Esophagus squamous epithelium (tissue), 5 donors: ENCODE measurements at regions not wholly inside any gene's neighbourhood (a gene's known extent, or its start where the extent isn't known, plus 50 kb on each side); places are given as distances from the start of the nearest gene placed in this dataset.

Experiments used
- DNase-seq: peaks from one replicate; lab custom pipeline; 2025; lab: John Stamatoyannopoulos, UW
- H3K27ac ChIP-seq, 4 donors: fragments of 200-600 bp; sonication (generic); one replicate each; pipeline ENCODE4 v1.5.1; 2016 to 2019; ENCODE audit warnings: mild to moderate bottlenecking in 1 of 4
- H3K27me3 ChIP-seq, 4 donors: fragments of 200-600 bp; sonication (generic); 1 replicate in 3 of 4; 2 replicates in 1 of 4; pipeline versions ENCODE4 v1.5.1 to v1.6.0; 2017 to 2021; ENCODE audit warnings: antibody characterized with exemption in 1 of 4
- H3K36me3 ChIP-seq, 3 donors: fragments of 200-600 bp; sonication (generic); one replicate each; pipeline ENCODE4 v1.5.1; 2016 to 2019
- H3K4me1 ChIP-seq, 3 donors: fragments of 200-600 bp; sonication (generic); one replicate each; pipeline ENCODE4 v1.5.1; 2017 to 2019
- H3K4me3 ChIP-seq, 4 donors: fragments of 200-600 bp; sonication (generic); 1 replicate in 3 of 4; 2 replicates in 1 of 4; pipeline ENCODE4 v1.5.1; 2016 to 2019; ENCODE audit warnings: mild to moderate bottlenecking in 2 of 4, moderate library complexity in 1 of 4
- H3K9me3 ChIP-seq, 3 donors: fragments of 200-600 bp; sonication (generic); one replicate each; pipeline ENCODE4 v1.5.1; 2016 to 2019
- POLR2A ChIP-seq, 4 donors: fragments of 450-650 bp; IDR thresholded peaks; one replicate each; pipeline ENCODE4 v1.6.1; 2017; ENCODE audit warnings: antibody characterized with exemption in 4 of 4, mild to moderate bottlenecking in 4 of 4, moderate library complexity in 3 of 4
- WGBS, 2 donors: methylation state at CpG; one replicate each; pipeline ENCODE4 v1.1.5; 2018; 5-methylcytosine and 5-hydroxymethylcytosine counted together
- intact Hi-C: fragments of 100-400 bp; cut with DNase I; formaldehyde crosslinking; loops from one replicate; pipeline ENCODE4 v1.15.0; 2022
- TF ChIP-seq, protein P1 (sequence below), 6 experiments: fragments of 450-650 bp in 4 of 6; fragments of 200-600 bp in 2 of 6; sonication (generic) in 2 of 6; IDR thresholded peaks; one replicate each; pipeline ENCODE4 v1.5.1; 2016 to 2019; ENCODE audit warnings: antibody characterized with exemption in 6 of 6, mild to moderate bottlenecking in 4 of 6, moderate library complexity in 4 of 6
- donor health status: DM: yes; HTN: yes; CAD: no.

GRCh38 chr7:130947792-130948580, 214.0 kb upstream of the KLF14 start:
- TF ChIP-seq, protein P1, sequence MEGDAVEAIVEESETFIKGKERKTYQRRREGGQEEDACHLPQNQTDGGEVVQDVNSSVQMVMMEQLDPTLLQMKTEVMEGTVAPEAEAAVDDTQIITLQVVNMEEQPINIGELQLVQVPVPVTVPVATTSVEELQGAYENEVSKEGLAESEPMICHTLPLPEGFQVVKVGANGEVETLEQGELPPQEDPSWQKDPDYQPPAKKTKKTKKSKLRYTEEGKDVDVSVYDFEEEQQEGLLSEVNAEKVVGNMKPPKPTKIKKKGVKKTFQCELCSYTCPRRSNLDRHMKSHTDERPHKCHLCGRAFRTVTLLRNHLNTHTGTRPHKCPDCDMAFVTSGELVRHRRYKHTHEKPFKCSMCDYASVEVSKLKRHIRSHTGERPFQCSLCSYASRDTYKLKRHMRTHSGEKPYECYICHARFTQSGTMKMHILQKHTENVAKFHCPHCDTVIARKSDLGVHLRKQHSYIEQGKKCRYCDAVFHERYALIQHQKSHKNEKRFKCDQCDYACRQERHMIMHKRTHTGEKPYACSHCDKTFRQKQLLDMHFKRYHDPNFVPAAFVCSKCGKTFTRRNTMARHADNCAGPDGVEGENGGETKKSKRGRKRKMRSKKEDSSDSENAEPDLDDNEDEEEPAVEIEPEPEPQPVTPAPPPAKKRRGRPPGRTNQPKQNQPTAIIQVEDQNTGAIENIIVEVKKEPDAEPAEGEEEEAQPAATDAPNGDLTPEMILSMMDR (IDR thresholded peaks at IDR 0.05), result no peak
- TF ChIP-seq POLR2A (IDR thresholded peaks at IDR 0.05), result no peak
- no peaks in the 10 kb centered on the region for H3K9me3 ChIP-seq
- peaks cover 6 to 91% (median 37%) of the 10 kb centered on the region in 3 donors for H3K4me1 ChIP-seq
- no peak for DNase-seq
- no peaks in the 10 kb centered on the region for H3K27me3 ChIP-seq
- H3K36me3 ChIP-seq, result peaks cover 0 to 6% (median 0%) of the 10 kb centered on the region in 3 donors
- H3K4me3 ChIP-seq, result no peak overlapping the region
- intact Hi-C loops, result no loop called here
- peak overlapping the region in 2 of 4 donors; percentile 17 to 27 for H3K27ac ChIP-seq
- WGBS, 2 donors, result 77 to 89% methylated on average over 6 of the region's 6 CpGs

DNA sequence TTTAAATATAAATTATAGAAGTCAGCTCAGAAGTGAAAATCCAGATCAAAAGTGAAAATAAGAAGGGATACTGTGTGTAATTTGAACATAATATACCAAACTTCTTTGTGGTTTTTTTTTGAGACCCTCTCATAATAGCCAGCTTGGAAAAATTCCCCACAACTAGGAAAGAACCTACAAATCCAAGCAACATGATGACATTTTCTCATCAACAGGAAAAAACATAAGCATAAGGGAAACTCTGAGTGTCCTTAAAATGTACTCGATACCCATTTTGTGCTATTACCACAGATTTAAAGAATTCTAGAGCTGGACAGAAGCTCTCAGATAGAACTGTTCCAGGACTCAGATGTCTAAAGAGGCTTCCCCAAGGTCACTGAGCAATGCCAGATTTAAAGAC, 214.8 kb upstream of the KLF14 start:
- Histone ChIP-seq H3K27me3 (no peaks in the 10 kb centered on the region), H3K27ac (no peak overlapping the region), H3K4me1 (peaks cover 3 to 86% (median 34%) of the 10 kb centered on the region in 3 donors), H3K9me3 (no peaks in the 10 kb centered on the region), H3K4me3 (no peak overlapping the region), H3K36me3 (peaks cover 0 to 6% (median 0%) of the 10 kb centered on the region in 3 donors)
- WGBS, 2 donors, result 72 to 74% methylated on average over 1 of the region's 1 CpG
- TF ChIP-seq, protein P1 (IDR thresholded peaks at IDR 0.05), result no peak
- TF ChIP-seq POLR2A (IDR thresholded peaks at IDR 0.05), result no peak
- intact Hi-C loops, result no loop called here
- no peak for DNase-seq

GRCh38 chr7:130949550-130949949, 215.5 kb upstream of the KLF14 start:
- Histone ChIP-seq H3K36me3 (peaks cover 0 to 6% (median 0%) of the 10 kb centered on the region in 3 donors), H3K4me3 (no peak overlapping the region), H3K27me3 (no peaks in the 10 kb centered on the region), H3K27ac (no peak overlapping the region), H3K9me3 (no peaks in the 10 kb centered on the region), H3K4me1 (peaks cover 0 to 79% (median 27%) of the 10 kb centered on the region in 3 donors)
- WGBS, 2 donors, result 81 to 88% methylated on average over 2 of the region's 2 CpGs
- intact Hi-C loops, result no loop called here
- TF ChIP-seq POLR2A (IDR thresholded peaks at IDR 0.05), result no peak
- TF ChIP-seq, protein P1 (IDR thresholded peaks at IDR 0.05), result no peak
- no peak for DNase-seq

- no peaks in the 10 kb centered on the region for H3K9me3 ChIP-seq
- intact Hi-C loops, result no loop called here
- peaks cover 0 to 6% (median 0%) of the 10 kb centered on the region in 3 donors for H3K36me3 ChIP-seq
- no peak overlapping the region for H3K4me3 ChIP-seq
- no peaks in the 10 kb centered on the region for H3K27me3 ChIP-seq
- peak overlapping the region in 1 of 4 donors; percentile 13 for H3K27ac ChIP-seq
- WGBS, 2 donors, result 44 to 60% methylated on average over 1 of the region's 1 CpG
- TF ChIP-seq POLR2A (IDR thresholded peaks at IDR 0.05), result no peak
- TF ChIP-seq, protein P1 (IDR thresholded peaks at IDR 0.05), result no peak
- no peak for DNase-seq
- peaks cover 0 to 74% (median 23%) of the 10 kb centered on the region in 3 donors for H3K4me1 ChIP-seq
These were observed 216.0 kb upstream of the KLF14 start for GRCh38 chr7:130950054-130950453.

- intact Hi-C loops, result no loop called here
- TF ChIP-seq, protein P1 (IDR thresholded peaks at IDR 0.05), result no peak
- Histone ChIP-seq H3K27me3 (no peaks in the 10 kb centered on the region), H3K4me3 (no peak overlapping the region), H3K27ac (peak overlapping the region; percentile 27 to 64 (median 50)), H3K4me1 (peaks cover 0 to 73% (median 20%) of the 10 kb centered on the region in 3 donors), H3K36me3 (peaks cover 0 to 6% (median 0%) of the 10 kb centered on the region in 3 donors), H3K9me3 (no peaks in the 10 kb centered on the region)
- whole genome bisulfite sequencing, 2 donors, result 45% methylated on average over 6 of the region's 6 CpGs
- no peak for DNase-seq
These were observed 216.7 kb upstream of the KLF14 start for GRCh38 chr7:130950741-130951140.
